ENCODE measurements at regions not wholly inside any gene's neighbourhood (a gene's known extent, or its start where the extent isn't known, plus 50 kb on each side); places are given as distances from the start of the nearest gene placed in this dataset.

DNA sequence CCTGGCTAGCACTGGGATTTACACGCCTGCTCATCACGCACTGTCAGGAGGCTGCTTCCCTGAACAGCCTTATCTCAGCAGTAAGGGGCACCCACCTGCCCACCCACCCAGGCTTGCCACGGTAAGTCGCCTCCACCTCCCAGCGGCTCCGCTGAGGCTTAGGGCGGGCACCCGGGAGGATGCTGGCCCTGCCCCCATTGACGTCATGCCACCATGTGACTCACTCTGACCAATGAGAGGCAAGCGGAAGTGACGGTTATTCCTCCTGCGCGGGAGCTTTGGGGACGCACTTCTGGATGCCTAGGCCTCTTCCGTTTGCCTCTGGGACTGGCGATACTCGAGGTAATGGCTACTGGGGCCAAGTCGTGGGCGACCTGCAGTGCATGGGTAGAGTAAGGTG, 256.8 kb downstream of the QKI start:
- TF ChIP-seq EP300 (IDR thresholded peaks at IDR 0.05; ENCODE audit: borderline replicate concordance): no peak
- TF ChIP-seq, protein P1, sequence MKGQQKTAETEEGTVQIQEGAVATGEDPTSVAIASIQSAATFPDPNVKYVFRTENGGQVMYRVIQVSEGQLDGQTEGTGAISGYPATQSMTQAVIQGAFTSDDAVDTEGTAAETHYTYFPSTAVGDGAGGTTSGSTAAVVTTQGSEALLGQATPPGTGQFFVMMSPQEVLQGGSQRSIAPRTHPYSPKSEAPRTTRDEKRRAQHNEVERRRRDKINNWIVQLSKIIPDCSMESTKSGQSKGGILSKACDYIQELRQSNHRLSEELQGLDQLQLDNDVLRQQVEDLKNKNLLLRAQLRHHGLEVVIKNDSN (IDR thresholded peaks at IDR 0.05): peak; percentile 36; the same call in 1 of the 2 replicates

DNA sequence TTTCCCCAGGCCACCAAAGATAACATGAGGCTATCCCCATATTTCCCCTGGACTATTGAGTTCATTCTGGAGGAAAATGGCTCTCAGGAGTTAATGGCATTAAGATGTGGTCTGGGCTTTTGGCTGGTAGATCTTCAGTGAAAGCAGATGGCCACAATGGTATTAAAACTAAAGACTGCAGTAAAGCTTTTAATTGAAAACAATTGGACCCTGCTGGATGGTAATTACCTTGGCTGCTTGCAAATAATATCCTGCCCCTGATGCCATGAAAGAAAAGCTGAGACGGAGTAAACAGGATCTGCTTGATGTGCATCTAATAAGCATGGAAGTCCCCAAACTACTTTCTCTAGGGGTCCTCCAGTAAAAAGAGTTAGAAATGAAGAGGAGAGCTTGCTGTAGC, 255.8 kb downstream of the QKI start:
- no peak for TF ChIP-seq CREB1 (IDR thresholded peaks at IDR 0.05; ENCODE audit: low read depth)
- TF ChIP-seq ZBTB7A (IDR thresholded peaks at IDR 0.05; ENCODE audit: low read depth): no peak
- TF ChIP-seq, protein P2, sequence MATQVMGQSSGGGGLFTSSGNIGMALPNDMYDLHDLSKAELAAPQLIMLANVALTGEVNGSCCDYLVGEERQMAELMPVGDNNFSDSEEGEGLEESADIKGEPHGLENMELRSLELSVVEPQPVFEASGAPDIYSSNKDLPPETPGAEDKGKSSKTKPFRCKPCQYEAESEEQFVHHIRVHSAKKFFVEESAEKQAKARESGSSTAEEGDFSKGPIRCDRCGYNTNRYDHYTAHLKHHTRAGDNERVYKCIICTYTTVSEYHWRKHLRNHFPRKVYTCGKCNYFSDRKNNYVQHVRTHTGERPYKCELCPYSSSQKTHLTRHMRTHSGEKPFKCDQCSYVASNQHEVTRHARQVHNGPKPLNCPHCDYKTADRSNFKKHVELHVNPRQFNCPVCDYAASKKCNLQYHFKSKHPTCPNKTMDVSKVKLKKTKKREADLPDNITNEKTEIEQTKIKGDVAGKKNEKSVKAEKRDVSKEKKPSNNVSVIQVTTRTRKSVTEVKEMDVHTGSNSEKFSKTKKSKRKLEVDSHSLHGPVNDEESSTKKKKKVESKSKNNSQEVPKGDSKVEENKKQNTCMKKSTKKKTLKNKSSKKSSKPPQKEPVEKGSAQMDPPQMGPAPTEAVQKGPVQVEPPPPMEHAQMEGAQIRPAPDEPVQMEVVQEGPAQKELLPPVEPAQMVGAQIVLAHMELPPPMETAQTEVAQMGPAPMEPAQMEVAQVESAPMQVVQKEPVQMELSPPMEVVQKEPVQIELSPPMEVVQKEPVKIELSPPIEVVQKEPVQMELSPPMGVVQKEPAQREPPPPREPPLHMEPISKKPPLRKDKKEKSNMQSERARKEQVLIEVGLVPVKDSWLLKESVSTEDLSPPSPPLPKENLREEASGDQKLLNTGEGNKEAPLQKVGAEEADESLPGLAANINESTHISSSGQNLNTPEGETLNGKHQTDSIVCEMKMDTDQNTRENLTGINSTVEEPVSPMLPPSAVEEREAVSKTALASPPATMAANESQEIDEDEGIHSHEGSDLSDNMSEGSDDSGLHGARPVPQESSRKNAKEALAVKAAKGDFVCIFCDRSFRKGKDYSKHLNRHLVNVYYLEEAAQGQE (IDR thresholded peaks at IDR 0.05; ENCODE audit: low read depth): no peak
- TF ChIP-seq YY1 (IDR thresholded peaks at IDR 0.05; ENCODE audit: low read depth): no peak
- TF ChIP-seq EGR1 (IDR thresholded peaks at IDR 0.05): no peak
- TF ChIP-seq, protein P3, sequence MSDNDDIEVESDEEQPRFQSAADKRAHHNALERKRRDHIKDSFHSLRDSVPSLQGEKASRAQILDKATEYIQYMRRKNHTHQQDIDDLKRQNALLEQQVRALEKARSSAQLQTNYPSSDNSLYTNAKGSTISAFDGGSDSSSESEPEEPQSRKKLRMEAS (IDR thresholded peaks at IDR 0.05): no peak
- no peak for TF ChIP-seq TCF12 (IDR thresholded peaks at IDR 0.05; ENCODE audit: low read depth)
- TF ChIP-seq NFIC (IDR thresholded peaks at IDR 0.05): no peak
- TF ChIP-seq EP300 (IDR thresholded peaks at IDR 0.05; ENCODE audit: borderline replicate concordance): no peak
- TF ChIP-seq, protein P1 (IDR thresholded peaks at IDR 0.05): no peak
- TF ChIP-seq TEAD4 (IDR thresholded peaks at IDR 0.05): no peak

DNA sequence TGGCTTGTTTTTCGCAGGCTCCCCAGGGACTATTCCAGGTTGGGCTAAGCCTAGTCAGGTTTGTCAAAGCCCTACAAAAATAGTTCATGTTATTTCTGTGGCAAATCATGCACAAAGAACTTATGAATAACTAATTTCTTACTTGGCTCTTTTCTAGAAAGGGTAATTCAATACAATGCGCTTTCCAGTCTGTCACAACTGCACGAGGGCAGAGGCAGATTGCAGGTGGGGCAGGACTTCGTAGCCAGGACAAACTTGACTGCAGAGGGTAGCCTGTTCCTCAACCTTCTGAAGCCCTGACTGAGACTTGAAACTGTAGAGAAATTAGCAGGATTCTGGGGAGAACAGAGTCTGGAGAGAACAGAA, 253.5 kb downstream of the QKI start:
- TF ChIP-seq TEAD4 (IDR thresholded peaks at IDR 0.05): no peak
- no peak for TF ChIP-seq CEBPB (IDR thresholded peaks at IDR 0.05)
- no peak for TF ChIP-seq FOXM1 (IDR thresholded peaks at IDR 0.05; ENCODE audit: borderline replicate concordance, low read depth)
- TF ChIP-seq EP300 (IDR thresholded peaks at IDR 0.05; ENCODE audit: borderline replicate concordance): no peak
- TF ChIP-seq, protein P1 (IDR thresholded peaks at IDR 0.05): no peak
- no peak for TF ChIP-seq YY1 (IDR thresholded peaks at IDR 0.05; ENCODE audit: low read depth)
- no peak for TF ChIP-seq NFIC (IDR thresholded peaks at IDR 0.05)
- no peak for TF ChIP-seq TAF1 (IDR thresholded peaks at IDR 0.05; ENCODE audit: low read depth)
- TF ChIP-seq, protein P3 (IDR thresholded peaks at IDR 0.05): no peak
- TF ChIP-seq TCF12 (IDR thresholded peaks at IDR 0.05; ENCODE audit: low read depth): no peak
- TF ChIP-seq EGR1 (IDR thresholded peaks at IDR 0.05): no peak
- TF ChIP-seq ZBTB7A (IDR thresholded peaks at IDR 0.05; ENCODE audit: low read depth): no peak
- no peak for TF ChIP-seq CREB1 (IDR thresholded peaks at IDR 0.05; ENCODE audit: low read depth)
- no peak for TF ChIP-seq RAD21 (IDR thresholded peaks at IDR 0.05; ENCODE audit: low read depth)
- TF ChIP-seq, protein P2 (IDR thresholded peaks at IDR 0.05; ENCODE audit: low read depth): no peak

DNA sequence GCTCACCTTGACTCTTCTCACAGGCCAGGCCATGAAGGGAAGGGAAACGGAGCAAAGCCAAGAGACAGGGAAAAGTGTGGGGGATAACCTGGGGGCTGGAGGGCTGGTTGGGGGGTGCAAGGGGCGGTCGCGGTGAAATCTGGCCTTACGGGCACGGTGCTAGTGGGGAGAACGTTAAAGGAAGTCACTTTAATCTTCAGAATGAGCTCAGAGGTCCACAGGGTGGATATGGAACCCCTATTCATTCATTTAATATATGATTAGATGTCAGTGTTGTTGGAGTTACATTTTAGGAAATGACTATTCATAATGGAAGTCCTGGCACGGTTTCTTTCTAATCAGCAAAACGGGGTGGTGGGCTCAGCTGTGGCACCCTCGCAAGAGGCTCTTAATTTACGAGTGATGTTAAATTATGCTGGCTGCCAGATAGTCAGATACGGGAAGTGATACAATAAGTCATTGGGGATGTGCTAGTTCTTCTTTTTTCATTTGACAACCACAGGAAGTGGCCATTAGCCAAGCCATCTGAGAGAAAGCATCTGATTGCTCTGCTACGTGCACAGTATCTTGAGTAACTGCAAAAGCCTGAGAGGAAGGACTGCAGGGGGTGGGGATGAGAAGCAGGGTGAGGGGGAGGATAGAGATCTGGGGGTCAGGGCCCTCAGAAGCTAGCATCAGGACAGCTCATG, 253.0 kb downstream of the QKI start:
- TF ChIP-seq, protein P2 (IDR thresholded peaks at IDR 0.05; ENCODE audit: low read depth): no peak
- TF ChIP-seq YY1 (IDR thresholded peaks at IDR 0.05; ENCODE audit: low read depth): no peak
- no peak for TF ChIP-seq TCF12 (IDR thresholded peaks at IDR 0.05; ENCODE audit: low read depth)
- TF ChIP-seq TAF1 (IDR thresholded peaks at IDR 0.05; ENCODE audit: low read depth): no peak
- no peak for TF ChIP-seq EGR1 (IDR thresholded peaks at IDR 0.05)
- TF ChIP-seq CEBPB (IDR thresholded peaks at IDR 0.05): no peak
- no peak for TF ChIP-seq ZBTB7A (IDR thresholded peaks at IDR 0.05; ENCODE audit: low read depth)
- TF ChIP-seq CREB1 (IDR thresholded peaks at IDR 0.05; ENCODE audit: low read depth): no peak
- TF ChIP-seq FOXM1 (IDR thresholded peaks at IDR 0.05; ENCODE audit: borderline replicate concordance, low read depth): no peak
- TF ChIP-seq, protein P1 (IDR thresholded peaks at IDR 0.05): no peak
- TF ChIP-seq, protein P3 (IDR thresholded peaks at IDR 0.05): no peak
- TF ChIP-seq RAD21 (IDR thresholded peaks at IDR 0.05; ENCODE audit: low read depth): no peak
